ENCODE measurements at regions not wholly inside any gene's neighbourhood (a gene's known extent, or its start where the extent isn't known, plus 50 kb on each side); places are given as distances from the start of the nearest gene placed in this dataset.

DNA sequence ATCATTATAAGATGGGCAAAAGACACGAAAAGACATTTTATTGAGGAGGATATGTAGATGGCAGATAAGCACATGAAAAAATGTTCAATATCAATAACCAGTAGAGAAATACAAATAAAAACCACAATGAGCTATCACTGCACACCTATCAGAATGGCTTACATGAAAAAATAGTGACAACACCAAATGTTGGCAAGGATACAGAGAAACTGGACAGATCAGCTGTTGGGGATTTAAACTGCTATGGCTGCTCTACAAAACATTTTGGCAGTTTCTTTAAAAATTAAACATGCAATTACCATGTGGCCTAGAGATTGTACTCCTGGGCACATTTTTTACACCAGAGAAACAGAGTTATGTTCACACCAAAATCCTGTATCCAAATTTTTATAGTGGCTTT lies 172.7 kb upstream of the TENT5A start:
- H3K27ac ChIP-seq (ENCODE audit: low read length) = no peak overlapping the region

DNA sequence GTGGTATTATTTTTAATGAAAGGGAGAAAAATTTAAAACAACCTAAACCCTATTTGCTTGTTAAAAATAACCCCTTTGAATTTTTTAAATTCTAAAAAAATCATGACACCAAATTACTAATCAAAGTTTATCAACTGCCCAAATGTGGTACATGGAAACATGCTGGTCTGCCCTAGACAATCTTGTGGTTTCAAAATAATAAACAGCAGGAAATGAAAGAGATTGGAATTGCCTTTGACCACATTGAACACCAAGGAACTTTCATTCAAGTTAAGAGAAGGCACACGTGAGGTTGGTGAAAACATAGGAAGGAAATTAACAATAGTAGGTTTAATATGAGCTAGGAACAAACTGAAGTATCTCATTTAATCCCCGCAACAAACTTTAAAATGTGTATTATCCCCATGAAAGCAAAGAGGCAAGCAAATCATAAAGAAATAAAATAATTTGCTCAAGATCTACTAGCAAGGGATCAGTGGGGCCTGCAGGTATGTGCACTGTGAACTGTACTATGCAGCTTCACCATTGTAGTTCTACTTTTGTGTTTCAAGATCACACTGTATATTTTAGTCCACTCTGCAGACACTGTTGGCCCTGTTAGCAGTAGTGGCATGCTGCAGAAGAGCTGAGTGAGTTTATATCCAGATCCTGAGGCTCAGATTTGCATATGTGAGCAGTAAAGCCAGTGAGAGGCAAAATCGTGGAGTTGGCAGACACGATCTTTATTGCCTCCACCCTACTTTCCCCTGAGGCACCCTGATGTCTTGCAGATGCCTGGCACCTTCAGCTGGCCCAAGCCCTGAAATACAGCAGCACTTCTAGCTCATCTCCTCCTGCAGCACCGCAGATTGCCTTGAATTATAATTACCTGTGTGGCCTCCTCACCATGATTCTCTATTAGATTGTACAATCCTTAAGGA lies 157.8 kb upstream of the TENT5A start:
- H3K4me1 Mint-ChIP-seq = no peaks in the 10 kb centered on the region
- H3K27me3 Mint-ChIP-seq (ENCODE audit: low read depth in 2 of 2) = no peaks in the 10 kb centered on the region
- DNase-seq (no peak), ATAC-seq (no peak)
- no peaks in the 10 kb centered on the region for H3K4me1 ChIP-seq (ENCODE audit: control insufficient read depth, insufficient read depth, low read length)
- no peak overlapping the region for H3K27ac Mint-ChIP-seq
- intact Hi-C loops (cut with micrococcal nuclease) = no loop called here
- H3K9me3 Mint-ChIP-seq = peaks cover 0 to 2% of the 10 kb centered on the region in 2 donors
- WGBS (ENCODE audit: insufficient coverage) = 78% methylated on average over 4 of the region's 5 CpGs
- no peaks in the 10 kb centered on the region for H3K36me3 Mint-ChIP-seq
- H3K9me3 ChIP-seq (ENCODE audit: control insufficient read depth, insufficient read depth, low read length) = no peaks in the 10 kb centered on the region
- no peaks in the 10 kb centered on the region for H3K27me3 ChIP-seq (ENCODE audit: control insufficient read depth, insufficient read depth, low read length)
- H3K4me3 ChIP-seq (ENCODE audit: low read length) = no peak overlapping the region
- H3K4me3 Mint-ChIP-seq = no peak overlapping the region
- no peak overlapping the region for H3K27ac ChIP-seq (ENCODE audit: low read length)
- no peaks in the 10 kb centered on the region for H3K36me3 ChIP-seq (ENCODE audit: control insufficient read depth, insufficient read depth, low read length)
- TF ChIP-seq, protein P1, sequence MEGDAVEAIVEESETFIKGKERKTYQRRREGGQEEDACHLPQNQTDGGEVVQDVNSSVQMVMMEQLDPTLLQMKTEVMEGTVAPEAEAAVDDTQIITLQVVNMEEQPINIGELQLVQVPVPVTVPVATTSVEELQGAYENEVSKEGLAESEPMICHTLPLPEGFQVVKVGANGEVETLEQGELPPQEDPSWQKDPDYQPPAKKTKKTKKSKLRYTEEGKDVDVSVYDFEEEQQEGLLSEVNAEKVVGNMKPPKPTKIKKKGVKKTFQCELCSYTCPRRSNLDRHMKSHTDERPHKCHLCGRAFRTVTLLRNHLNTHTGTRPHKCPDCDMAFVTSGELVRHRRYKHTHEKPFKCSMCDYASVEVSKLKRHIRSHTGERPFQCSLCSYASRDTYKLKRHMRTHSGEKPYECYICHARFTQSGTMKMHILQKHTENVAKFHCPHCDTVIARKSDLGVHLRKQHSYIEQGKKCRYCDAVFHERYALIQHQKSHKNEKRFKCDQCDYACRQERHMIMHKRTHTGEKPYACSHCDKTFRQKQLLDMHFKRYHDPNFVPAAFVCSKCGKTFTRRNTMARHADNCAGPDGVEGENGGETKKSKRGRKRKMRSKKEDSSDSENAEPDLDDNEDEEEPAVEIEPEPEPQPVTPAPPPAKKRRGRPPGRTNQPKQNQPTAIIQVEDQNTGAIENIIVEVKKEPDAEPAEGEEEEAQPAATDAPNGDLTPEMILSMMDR (IDR thresholded peaks at IDR 0.05) = no peak

More for the DNA sequence above, 172.7 kb upstream of the TENT5A start:
- DNase-seq (no peak), ATAC-seq (no peak)
- Histone ChIP-seq H3K27me3 (ENCODE audit: control insufficient read depth, insufficient read depth, low read length) (no peaks in the 10 kb centered on the region), H3K36me3 (ENCODE audit: control insufficient read depth, insufficient read depth, low read length) (no peaks in the 10 kb centered on the region), H3K4me3 (ENCODE audit: low read length) (no peak overlapping the region), H3K9me3 (ENCODE audit: control insufficient read depth, insufficient read depth, low read length) (no peaks in the 10 kb centered on the region), H3K4me1 (ENCODE audit: control insufficient read depth, insufficient read depth, low read length) (no peaks in the 10 kb centered on the region)
- no peaks in the 10 kb centered on the region for H3K36me3 Mint-ChIP-seq
- no peaks in the 10 kb centered on the region for H3K4me1 Mint-ChIP-seq
- no peak overlapping the region for H3K27ac Mint-ChIP-seq
- H3K9me3 Mint-ChIP-seq = peaks cover 3 to 5% of the 10 kb centered on the region in 2 donors
- TF ChIP-seq, protein P1 (IDR thresholded peaks at IDR 0.05) = no peak
- no peak overlapping the region for H3K4me3 Mint-ChIP-seq
- intact Hi-C loops (cut with micrococcal nuclease) = no loop called here
- H3K27me3 Mint-ChIP-seq (ENCODE audit: low read depth in 2 of 2) = no peaks in the 10 kb centered on the region
- no CpG with 5 or more reads among the region's 1 CpG for WGBS (ENCODE audit: insufficient coverage)

DNA sequence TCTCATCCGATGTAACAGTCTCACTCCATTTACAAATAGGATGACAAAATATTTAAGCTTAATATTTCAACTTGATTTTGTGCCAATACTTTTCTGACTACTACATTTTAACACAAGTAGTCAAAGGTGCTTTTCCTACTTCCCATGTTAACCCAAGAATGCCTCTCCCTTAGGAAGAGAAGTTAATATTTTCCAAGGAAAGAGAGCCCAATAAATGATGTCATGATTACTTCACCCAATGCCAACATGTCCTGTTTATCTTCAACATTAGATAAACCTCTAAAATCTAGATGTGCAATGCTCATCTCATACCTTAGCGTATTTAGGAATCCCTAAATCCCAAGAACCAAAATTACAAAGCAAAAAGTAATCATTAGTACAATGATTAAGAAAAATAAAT lies 156.7 kb upstream of the TENT5A start:
- Histone ChIP-seq H3K9me3 (ENCODE audit: control insufficient read depth, insufficient read depth, low read length) (no peaks in the 10 kb centered on the region), H3K4me3 (ENCODE audit: low read length) (no peak overlapping the region), H3K27me3 (ENCODE audit: control insufficient read depth, insufficient read depth, low read length) (no peaks in the 10 kb centered on the region), H3K27ac (ENCODE audit: low read length) (no peak overlapping the region), H3K4me1 (ENCODE audit: control insufficient read depth, insufficient read depth, low read length) (no peaks in the 10 kb centered on the region), H3K36me3 (ENCODE audit: control insufficient read depth, insufficient read depth, low read length) (no peaks in the 10 kb centered on the region)
- no CpG with 5 or more reads among the region's 2 CpGs for WGBS (ENCODE audit: insufficient coverage)
- Mint-ChIP-seq H3K9me3 (peaks cover 0 to 2% of the 10 kb centered on the region in 2 donors), H3K4me3 (no peak overlapping the region), H3K27ac (no peak overlapping the region), H3K36me3 (no peaks in the 10 kb centered on the region), H3K27me3 (ENCODE audit: low read depth in 2 of 2) (no peaks in the 10 kb centered on the region), H3K4me1 (no peaks in the 10 kb centered on the region)
- TF ChIP-seq, protein P1 (IDR thresholded peaks at IDR 0.05) = no peak
- DNase-seq = no peak
- no peak for ATAC-seq
- intact Hi-C loops (cut with micrococcal nuclease) = no loop called here
